Testis (tissue), 2 donors: ENCODE measurements at regions not wholly inside any gene's neighbourhood (a gene's known extent, or its start where the extent isn't known, plus 50 kb on each side); places are given as distances from the start of the nearest gene placed in this dataset.

Source experiments
- DNase-seq: peaks from one replicate; pipeline ENCODE4 v3.0.0-alpha.2; 2019
- H3K27ac ChIP-seq, 2 donors: fragments of 200-600 bp; sonication (generic); one replicate each; pipeline ENCODE4 v1.5.1; 2019
- H3K27me3 ChIP-seq: fragments of 200-600 bp; sonication (generic); one replicate; pipeline ENCODE4 v1.5.1; 2019
- H3K36me3 ChIP-seq: fragments of 200-600 bp; sonication (generic); one replicate; pipeline ENCODE4 v1.5.1; 2017; ENCODE audit warnings: low read depth; ENCODE audit errors: missing control alignments
- H3K4me1 ChIP-seq: fragments of 200-600 bp; sonication (generic); one replicate; pipeline ENCODE4 v1.5.1; 2019
- H3K4me3 ChIP-seq, 2 donors: fragments of 200-600 bp; sonication (generic); one replicate each; pipeline ENCODE4 v1.5.1; 2017 to 2019
- H3K9me3 ChIP-seq: fragments of 200-600 bp; sonication (generic); one replicate; pipeline ENCODE4 v1.5.1; 2017
- CTCF ChIP-seq, 3 experiments: fragments of 450-650 bp in 2 of 3; fragments of 200-600 bp in 1 of 3; sonication (generic) in 1 of 3; IDR thresholded peaks; one replicate each; pipeline ENCODE4 v1.5.1; 2016 to 2019; ENCODE audit warnings: antibody characterized with exemption in 3 of 3, mild to moderate bottlenecking in 2 of 3, moderate library complexity in 1 of 3
- POLR2A ChIP-seq: fragments of 450-650 bp; IDR thresholded peaks from one replicate; pipeline ENCODE4 v1.6.1; 2017; ENCODE audit warnings: antibody characterized with exemption, mild to moderate bottlenecking, moderate library complexity
- WGBS, 2 donors: methylation state at CpG; one replicate each; pipeline ENCODE4 v1.1.5; 2018; 5-methylcytosine and 5-hydroxymethylcytosine counted together
- intact Hi-C: fragments of 100-400 bp; cut with DNase I; formaldehyde crosslinking; loops from one replicate; pipeline ENCODE4 v1.15.1; 2023; ENCODE audit warnings: low total_unique reads

GRCh38 chr11:46202696-46203391 lies 74.6 kb upstream of the CREB3L1 start:
- no peak for DNase-seq
- intact Hi-C loops: no loop called here
- 85 to 87% methylated on average over 10 of the region's 10 CpGs for WGBS, 2 donors

GRCh38 chr11:46202149-46202548 lies 75.3 kb upstream of the CREB3L1 start:
- no peaks in the 10 kb centered on the region for H3K27me3 ChIP-seq
- intact Hi-C loops: no loop called here
- H3K4me1 ChIP-seq: no peaks in the 10 kb centered on the region
- 76 to 94% methylated on average over 7 of the region's 7 CpGs for WGBS, 2 donors
- no peaks in the 10 kb centered on the region for H3K9me3 ChIP-seq
- H3K4me3 ChIP-seq: no peak overlapping the region
- no peak for DNase-seq
- H3K27ac ChIP-seq: no peak overlapping the region
- H3K36me3 ChIP-seq: no peaks in the 10 kb centered on the region
- TF ChIP-seq POLR2A: no peak
- TF ChIP-seq CTCF (IDR thresholded peaks at IDR 0.05): no peak

More at GRCh38 chr11:46202696-46203391, 74.6 kb upstream of the CREB3L1 start:
- Histone ChIP-seq H3K36me3 (no peaks in the 10 kb centered on the region), H3K4me1 (no peaks in the 10 kb centered on the region), H3K4me3 (no peak overlapping the region), H3K9me3 (no peaks in the 10 kb centered on the region), H3K27ac (no peak overlapping the region), H3K27me3 (no peaks in the 10 kb centered on the region)
- TF ChIP-seq POLR2A (no peak), CTCF (IDR thresholded peaks at IDR 0.05) (no peak)

GRCh38 chr11:46200537-46201281 lies 76.8 kb upstream of the CREB3L1 start:
- H3K36me3 ChIP-seq: no peaks in the 10 kb centered on the region
- 80 to 86% methylated on average over 10 of the region's 10 CpGs for whole genome bisulfite sequencing, 2 donors
- H3K27ac ChIP-seq: no peak overlapping the region
- intact Hi-C loops: no loop called here
- no peak overlapping the region for H3K4me3 ChIP-seq
- DNase-seq: no peak
- H3K4me1 ChIP-seq: no peaks in the 10 kb centered on the region
- H3K9me3 ChIP-seq: no peaks in the 10 kb centered on the region
- no peaks in the 10 kb centered on the region for H3K27me3 ChIP-seq
- TF ChIP-seq CTCF (IDR thresholded peaks at IDR 0.05): no peak
- no peak for TF ChIP-seq POLR2A

GRCh38 chr11:46198245-46199240 lies 77.3 kb upstream of the PHF21A start:
- Histone ChIP-seq H3K4me1 (no peaks in the 10 kb centered on the region), H3K36me3 (no peaks in the 10 kb centered on the region), H3K27me3 (no peaks in the 10 kb centered on the region), H3K27ac (no peak overlapping the region), H3K4me3 (no peak overlapping the region), H3K9me3 (no peaks in the 10 kb centered on the region)
- intact Hi-C loops: no loop called here
- TF ChIP-seq CTCF (IDR thresholded peaks at IDR 0.05): no peak
- no peak for TF ChIP-seq POLR2A
- WGBS, 2 donors: 90% methylated on average over 8 of the region's 8 CpGs
- DNase-seq: no peak
